ENCODE measurements at regions not wholly inside any gene's neighbourhood (a gene's known extent, or its start where the extent isn't known, plus 50 kb on each side); places are given as distances from the start of the nearest gene placed in this dataset.

GRCh38 chr1:29783508-29784275, 547.4 kb downstream of the PTPRU start:
- Mint-ChIP-seq H3K9me3 (ENCODE audit: unreplicated experiment) (no peaks in the 10 kb centered on the region), H3K27ac (ENCODE audit: unreplicated experiment) (no peak overlapping the region), H3K4me3 (ENCODE audit: unreplicated experiment) (no peak overlapping the region), H3K4me1 (ENCODE audit: low read depth, unreplicated experiment) (no peaks in the 10 kb centered on the region), H3K27me3 (ENCODE audit: low read depth, unreplicated experiment) (peaks cover 23% of the 10 kb centered on the region), H3K36me3 (ENCODE audit: low read depth, unreplicated experiment) (no peaks in the 10 kb centered on the region)
- Histone ChIP-seq H4K20me1 (ENCODE audit: insufficient read depth, low read length) (no peaks in the 10 kb centered on the region), H3K9ac (ENCODE audit: low read length) (no peak overlapping the region), H3K36me3 (ENCODE audit: insufficient read depth, low read length) (no peaks in the 10 kb centered on the region), H3K27ac (ENCODE audit: low read depth, low read length) (no peak overlapping the region), H3K4me2 (ENCODE audit: low read length) (no peak overlapping the region), H3K4me1 (ENCODE audit: insufficient read depth, low read length) (no peaks in the 10 kb centered on the region), H3K9me3 (ENCODE audit: insufficient read depth, low read depth, low read length) (no peaks in the 10 kb centered on the region), H3K79me2 (ENCODE audit: insufficient read depth, low read length) (no peaks in the 10 kb centered on the region), H3K27me3 (ENCODE audit: insufficient read depth, low read length) (no peaks in the 10 kb centered on the region), H2AFZ (ENCODE audit: low read depth, low read length) (no peak overlapping the region), H3K4me3 (ENCODE audit: insufficient read depth, low read depth, low read length) (no peak overlapping the region)
- FAIRE-seq (no peak), DNase-seq (ENCODE audit: low read depth) (no peak)
- no peak for TF ChIP-seq CTCF (IDR thresholded peaks at IDR 0.05; ENCODE audit: insufficient read depth, low read depth, low read length)
- no peak for TF ChIP-seq EZH2 (IDR thresholded peaks at IDR 0.05; ENCODE audit: insufficient read depth, low read length)

GRCh38 chr1:29782846-29783507, 546.7 kb downstream of the PTPRU start:
- Histone ChIP-seq H3K36me3 (ENCODE audit: insufficient read depth, low read length) (no peaks in the 10 kb centered on the region), H3K9me3 (ENCODE audit: insufficient read depth, low read depth, low read length) (no peaks in the 10 kb centered on the region), H3K9ac (ENCODE audit: low read length) (no peak overlapping the region), H3K4me1 (ENCODE audit: insufficient read depth, low read length) (no peaks in the 10 kb centered on the region), H3K27me3 (ENCODE audit: insufficient read depth, low read length) (no peaks in the 10 kb centered on the region), H3K4me2 (ENCODE audit: low read length) (no peak overlapping the region), H3K27ac (ENCODE audit: low read depth, low read length) (no peak overlapping the region), H3K4me3 (ENCODE audit: insufficient read depth, low read depth, low read length) (no peak overlapping the region), H3K79me2 (ENCODE audit: insufficient read depth, low read length) (no peaks in the 10 kb centered on the region), H4K20me1 (ENCODE audit: insufficient read depth, low read length) (no peaks in the 10 kb centered on the region), H2AFZ (ENCODE audit: low read depth, low read length) (no peak overlapping the region)
- H3K27ac Mint-ChIP-seq (ENCODE audit: unreplicated experiment) = no peak overlapping the region
- H3K36me3 Mint-ChIP-seq (ENCODE audit: low read depth, unreplicated experiment) = no peaks in the 10 kb centered on the region
- peaks cover 21% of the 10 kb centered on the region for H3K27me3 Mint-ChIP-seq (ENCODE audit: low read depth, unreplicated experiment)
- FAIRE-seq = no peak
- no peaks in the 10 kb centered on the region for H3K4me1 Mint-ChIP-seq (ENCODE audit: low read depth, unreplicated experiment)
- no peak for DNase-seq (ENCODE audit: low read depth)
- no peak for TF ChIP-seq CTCF (IDR thresholded peaks at IDR 0.05; ENCODE audit: insufficient read depth, low read depth, low read length)
- no peak for TF ChIP-seq EZH2 (IDR thresholded peaks at IDR 0.05; ENCODE audit: insufficient read depth, low read length)
- H3K4me3 Mint-ChIP-seq (ENCODE audit: unreplicated experiment) = no peak overlapping the region
- no peaks in the 10 kb centered on the region for H3K9me3 Mint-ChIP-seq (ENCODE audit: unreplicated experiment)

GRCh38 chr1:29779146-29779545, 542.8 kb downstream of the PTPRU start:
- no peak overlapping the region for H3K9ac ChIP-seq (ENCODE audit: low read length)
- H3K36me3 Mint-ChIP-seq (ENCODE audit: low read depth, unreplicated experiment) = no peaks in the 10 kb centered on the region

More at GRCh38 chr1:29779146-29779545, 542.8 kb downstream of the PTPRU start:
- Histone ChIP-seq H3K36me3 (ENCODE audit: insufficient read depth, low read length) (no peaks in the 10 kb centered on the region), H2AFZ (ENCODE audit: low read depth, low read length) (no peak overlapping the region), H3K79me2 (ENCODE audit: insufficient read depth, low read length) (no peaks in the 10 kb centered on the region), H3K27me3 (ENCODE audit: insufficient read depth, low read length) (no peaks in the 10 kb centered on the region), H3K4me1 (ENCODE audit: insufficient read depth, low read length) (no peaks in the 10 kb centered on the region), H3K27ac (ENCODE audit: low read depth, low read length) (no peak overlapping the region), H4K20me1 (ENCODE audit: insufficient read depth, low read length) (no peaks in the 10 kb centered on the region), H3K9me3 (ENCODE audit: insufficient read depth, low read depth, low read length) (no peaks in the 10 kb centered on the region), H3K4me3 (ENCODE audit: insufficient read depth, low read depth, low read length) (no peak overlapping the region), H3K4me2 (ENCODE audit: low read length) (no peak overlapping the region)
- peaks cover 9% of the 10 kb centered on the region for H3K27me3 Mint-ChIP-seq (ENCODE audit: low read depth, unreplicated experiment)
- FAIRE-seq (no peak), DNase-seq (ENCODE audit: low read depth) (no peak)
- H3K4me1 Mint-ChIP-seq (ENCODE audit: low read depth, unreplicated experiment) = no peaks in the 10 kb centered on the region
- no peak overlapping the region for H3K27ac Mint-ChIP-seq (ENCODE audit: unreplicated experiment)
- no peak overlapping the region for H3K4me3 Mint-ChIP-seq (ENCODE audit: unreplicated experiment)
- no peak for TF ChIP-seq CTCF (IDR thresholded peaks at IDR 0.05; ENCODE audit: insufficient read depth, low read depth, low read length)
- no peak for TF ChIP-seq EZH2 (IDR thresholded peaks at IDR 0.05; ENCODE audit: insufficient read depth, low read length)
- H3K9me3 Mint-ChIP-seq (ENCODE audit: unreplicated experiment) = peaks cover 2% of the 10 kb centered on the region
